K562 (cell line): ENCODE measurements at regions not wholly inside any gene's neighbourhood (a gene's known extent, or its start where the extent isn't known, plus 50 kb on each side); places are given as distances from the start of the nearest gene placed in this dataset.

Source experiments
- BCL6 ChIP-seq: fragments of 250-450 bp; sonication (Bioruptor Pico); IDR thresholded peaks from 2 replicates; pipeline ENCODE4 v1.4.0; 2020
- FOS ChIP-seq: IDR thresholded peaks from 3 replicates; pipeline ENCODE4 v1.6.1; 2011; ENCODE audit not compliant: insufficient read length; ENCODE audit errors: extremely low read depth
- KDM5B ChIP-seq: fragments of 200-600 bp; sonication (generic); IDR thresholded peaks from 2 replicates; pipeline ENCODE4 v1.6.1; 2012; ENCODE audit warnings: low read depth, mild to moderate bottlenecking, moderate library complexity, low read length, control low read depth, inconsistent platforms; ENCODE audit not compliant: insufficient replicate concordance
- PTTG1 ChIP-seq: fragments of 450-650 bp; IDR thresholded peaks from 2 replicates; pipeline ENCODE4 v1.6.1; 2016; ENCODE audit warnings: low read depth, mild to moderate bottlenecking, missing genetic modification characterization, missing compliant biosample characterization
- RAD21 ChIP-seq, 2 experiments: fragments of 250-450 bp in 1 of 2; fragments of 450-650 bp in 1 of 2; sonication (Bioruptor Pico) in 1 of 2; formaldehyde crosslinking in 1 of 2; IDR thresholded peaks in 1 of 2; conservative IDR thresholded peaks in 1 of 2; 2 replicates each; pipeline versions ENCODE4 v1.4.0 to v1.8.0; 2020 to 2022; ENCODE audit warnings: mild to moderate bottlenecking in 2 of 2, moderate library complexity in 1 of 2
- RBM39 ChIP-seq: fragments of 200-400 bp; formaldehyde crosslinking; optimal IDR thresholded peaks from 2 replicates; pipeline ENCODE3; 2018; ENCODE audit warnings: low read depth, low read length
- SIN3A ChIP-seq, 2 experiments: fragments of 150-350 bp in 1 of 2; IDR thresholded peaks; 2 replicates each; pipeline ENCODE4 v1.6.1; 2011 to 2016; ENCODE audit warnings: borderline replicate concordance in 2 of 2, low read depth in 2 of 2, low read length in 2 of 2, mild to moderate bottlenecking in 2 of 2, moderate library complexity in 2 of 2; ENCODE audit not compliant: control insufficient read depth in 1 of 2
- ZBTB7A ChIP-seq: IDR thresholded peaks from 2 replicates; pipeline ENCODE4 v1.6.1; 2011; ENCODE audit warnings: low read depth, mild to moderate bottlenecking, low read length, moderate library complexity, borderline replicate concordance; ENCODE audit not compliant: control insufficient read depth
- ZNF311 ChIP-seq: fragments of 250-450 bp; sonication (Bioruptor Pico); IDR thresholded peaks from 2 replicates; pipeline ENCODE4 v1.4.0; 2020; ENCODE audit warnings: mild to moderate bottlenecking, moderate library complexity
- ZNF347 ChIP-seq: fragments of 450-650 bp; formaldehyde crosslinking; IDR thresholded peaks from 2 replicates; pipeline ENCODE4 v1.4.0; 2020; ENCODE audit warnings: low read depth, mild to moderate bottlenecking, moderate library complexity
- TF ChIP-seq, protein P1 (sequence below): fragments of 250-450 bp; sonication (Bioruptor Pico); IDR thresholded peaks from 2 replicates; pipeline ENCODE4 v1.8.0; 2021; ENCODE audit warnings: moderate library complexity, mild to moderate bottlenecking, inconsistent platforms
- TF ChIP-seq, protein P2 (sequence below), 2 experiments: fragments of 450-650 bp; formaldehyde crosslinking in 1 of 2; IDR thresholded peaks; 2 replicates each; pipeline versions ENCODE4 v1.4.0 to v1.6.1; 2014 to 2020; ENCODE audit warnings: mild to moderate bottlenecking in 2 of 2, borderline replicate concordance in 1 of 2, low read depth in 1 of 2

DNA sequence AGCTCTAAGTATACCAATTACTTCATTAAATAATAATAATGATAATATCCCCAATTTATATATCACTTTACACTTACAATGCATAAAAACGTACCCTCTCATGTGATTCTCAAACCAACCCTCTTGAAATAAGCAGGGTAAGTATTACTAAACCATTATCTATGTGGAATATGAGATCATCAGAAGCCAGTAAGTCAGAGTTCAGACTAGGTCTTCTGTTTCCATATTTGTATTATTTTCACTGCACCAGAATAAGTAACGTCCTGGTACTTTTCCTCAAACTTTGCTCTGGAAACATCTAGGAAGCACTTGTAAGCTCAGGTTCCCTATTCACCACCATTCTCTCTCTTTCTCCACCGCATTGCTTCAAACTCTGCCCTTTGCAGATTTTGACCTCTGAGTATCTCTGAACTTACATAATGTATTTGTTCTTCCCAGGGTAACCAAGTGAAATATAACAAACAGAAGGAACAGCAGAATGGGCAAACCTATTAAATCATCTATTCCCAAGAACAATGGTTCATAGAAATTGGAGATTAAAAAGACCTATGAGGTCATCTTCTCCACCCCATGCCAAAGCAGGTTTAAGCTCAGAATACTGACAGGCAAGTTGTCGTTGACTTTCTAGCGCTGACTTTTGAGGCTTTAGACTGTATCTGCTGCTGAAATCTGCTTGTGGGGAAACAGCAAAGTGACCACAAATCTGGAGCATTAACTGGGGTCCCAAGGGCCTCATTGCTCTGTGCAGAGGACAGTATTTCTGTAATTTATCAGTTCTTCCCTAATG is 161.3 kb upstream of the FAR2 start:
- TF ChIP-seq RBM39 (no peak), BCL6 (CRISPR knock-in tag) (no peak), ZNF347 (no peak), SIN3A (IDR thresholded peaks at IDR 0.05; ENCODE audit: borderline replicate concordance in 2 of 2, control insufficient read depth in 1 of 2, low read depth in 2 of 2, low read length in 2 of 2) (no peak), PTTG1 (no peak), RAD21 (CRISPR knock-in tag; conservative IDR thresholded peaks at IDR 0.05 in 1 of 2, IDR thresholded peaks at IDR 0.05 in 1 of 2) (no peak), ZNF311 (CRISPR knock-in tag) (no peak), KDM5B (no peak), ZBTB7A (no peak), FOS (no peak)
- TF ChIP-seq, protein P1, sequence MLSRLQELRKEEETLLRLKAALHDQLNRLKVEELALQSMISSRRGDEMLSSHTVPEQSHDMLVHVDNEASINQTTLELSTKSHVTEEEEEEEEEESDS, result no peak
- TF ChIP-seq, protein P2, sequence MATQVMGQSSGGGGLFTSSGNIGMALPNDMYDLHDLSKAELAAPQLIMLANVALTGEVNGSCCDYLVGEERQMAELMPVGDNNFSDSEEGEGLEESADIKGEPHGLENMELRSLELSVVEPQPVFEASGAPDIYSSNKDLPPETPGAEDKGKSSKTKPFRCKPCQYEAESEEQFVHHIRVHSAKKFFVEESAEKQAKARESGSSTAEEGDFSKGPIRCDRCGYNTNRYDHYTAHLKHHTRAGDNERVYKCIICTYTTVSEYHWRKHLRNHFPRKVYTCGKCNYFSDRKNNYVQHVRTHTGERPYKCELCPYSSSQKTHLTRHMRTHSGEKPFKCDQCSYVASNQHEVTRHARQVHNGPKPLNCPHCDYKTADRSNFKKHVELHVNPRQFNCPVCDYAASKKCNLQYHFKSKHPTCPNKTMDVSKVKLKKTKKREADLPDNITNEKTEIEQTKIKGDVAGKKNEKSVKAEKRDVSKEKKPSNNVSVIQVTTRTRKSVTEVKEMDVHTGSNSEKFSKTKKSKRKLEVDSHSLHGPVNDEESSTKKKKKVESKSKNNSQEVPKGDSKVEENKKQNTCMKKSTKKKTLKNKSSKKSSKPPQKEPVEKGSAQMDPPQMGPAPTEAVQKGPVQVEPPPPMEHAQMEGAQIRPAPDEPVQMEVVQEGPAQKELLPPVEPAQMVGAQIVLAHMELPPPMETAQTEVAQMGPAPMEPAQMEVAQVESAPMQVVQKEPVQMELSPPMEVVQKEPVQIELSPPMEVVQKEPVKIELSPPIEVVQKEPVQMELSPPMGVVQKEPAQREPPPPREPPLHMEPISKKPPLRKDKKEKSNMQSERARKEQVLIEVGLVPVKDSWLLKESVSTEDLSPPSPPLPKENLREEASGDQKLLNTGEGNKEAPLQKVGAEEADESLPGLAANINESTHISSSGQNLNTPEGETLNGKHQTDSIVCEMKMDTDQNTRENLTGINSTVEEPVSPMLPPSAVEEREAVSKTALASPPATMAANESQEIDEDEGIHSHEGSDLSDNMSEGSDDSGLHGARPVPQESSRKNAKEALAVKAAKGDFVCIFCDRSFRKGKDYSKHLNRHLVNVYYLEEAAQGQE (IDR thresholded peaks at IDR 0.05; ENCODE audit: borderline replicate concordance), result no peak
- TF ChIP-seq, protein P2 (CRISPR knock-in tag; IDR thresholded peaks at IDR 0.05; ENCODE audit: low read depth), result no peak
